NCI-H69 (cell line): ENCODE measurements at regions not wholly inside any gene's neighbourhood (a gene's known extent, or its start where the extent isn't known, plus 50 kb on each side); places are given as distances from the start of the nearest gene placed in this dataset.
A peak's percentile ranks its signal among the peaks of the same experiment; 100 is the strongest.

Source experiments
- DNase-seq: peaks from one replicate; lab custom pipeline; 2025; lab: John Stamatoyannopoulos, UW

DNA sequence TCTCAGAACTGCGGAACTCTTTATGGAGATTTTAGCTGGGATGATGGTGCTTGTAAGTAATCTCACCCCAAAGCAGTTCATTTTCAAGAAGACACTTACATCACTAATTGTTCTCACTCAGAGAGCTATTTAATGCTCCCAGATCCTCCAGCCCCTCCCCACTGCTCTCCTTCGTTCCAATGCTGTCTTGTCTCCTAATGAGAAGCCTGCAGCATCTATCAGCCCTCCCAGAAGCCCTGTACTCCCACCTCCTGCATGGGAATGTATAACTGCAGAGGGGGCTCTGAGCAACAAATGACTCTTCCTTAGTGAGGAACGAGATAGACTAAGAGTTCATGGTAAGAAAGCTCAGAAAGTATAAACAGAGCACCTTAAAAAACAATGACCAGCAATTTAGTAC is 377.4 kb upstream of the RUNX1 start:
- no peak for DNase-seq

GRCh38 chr21:35424122-35424521 is 375.0 kb upstream of the RUNX1 start:
- DNase-seq: no peak

DNA sequence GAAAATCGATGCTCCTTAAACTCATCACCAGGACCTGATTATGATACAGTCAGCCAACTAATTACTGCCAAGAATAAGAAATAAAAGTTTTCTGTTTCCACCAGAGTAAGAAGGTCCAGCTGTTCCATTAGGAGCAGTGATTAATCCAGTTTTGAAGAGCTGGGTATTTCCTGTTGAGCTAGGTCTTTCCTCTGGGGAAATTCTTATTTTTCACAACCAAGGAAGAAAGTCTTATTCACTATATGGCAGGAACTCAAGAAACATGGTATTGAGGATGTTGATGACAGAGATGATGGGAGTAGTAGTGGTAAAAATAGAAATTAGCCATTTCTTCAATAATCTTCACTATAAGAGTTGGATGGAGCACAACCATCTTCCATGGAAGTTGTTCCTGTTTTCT is 374.6 kb upstream of the RUNX1 start:
- no peak for DNase-seq

GRCh38 chr21:35422011-35422410 is 372.9 kb upstream of the RUNX1 start:
- no peak for DNase-seq

DNA sequence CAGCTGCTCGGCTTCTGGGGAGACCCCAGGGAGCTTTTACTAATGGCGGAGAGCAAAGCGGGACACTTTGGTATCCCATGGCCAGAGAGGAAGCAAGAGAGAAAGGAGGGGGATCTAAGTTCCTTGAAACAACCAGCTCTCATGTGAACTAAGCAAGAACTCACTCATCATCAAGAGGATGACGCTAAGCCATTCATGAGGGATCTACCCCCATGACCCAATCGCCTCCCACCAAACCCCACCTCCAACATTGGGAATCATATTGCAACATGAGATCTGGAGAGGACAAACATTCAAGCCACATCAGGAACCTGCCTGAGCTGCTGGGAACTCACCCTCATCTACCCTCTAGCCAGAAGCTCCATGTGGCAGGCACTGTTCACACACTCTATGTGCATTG is 372.1 kb upstream of the RUNX1 start:
- no peak for DNase-seq

GRCh38 chr21:35420656-35421055 is 371.6 kb upstream of the RUNX1 start:
- no peak for DNase-seq

DNA sequence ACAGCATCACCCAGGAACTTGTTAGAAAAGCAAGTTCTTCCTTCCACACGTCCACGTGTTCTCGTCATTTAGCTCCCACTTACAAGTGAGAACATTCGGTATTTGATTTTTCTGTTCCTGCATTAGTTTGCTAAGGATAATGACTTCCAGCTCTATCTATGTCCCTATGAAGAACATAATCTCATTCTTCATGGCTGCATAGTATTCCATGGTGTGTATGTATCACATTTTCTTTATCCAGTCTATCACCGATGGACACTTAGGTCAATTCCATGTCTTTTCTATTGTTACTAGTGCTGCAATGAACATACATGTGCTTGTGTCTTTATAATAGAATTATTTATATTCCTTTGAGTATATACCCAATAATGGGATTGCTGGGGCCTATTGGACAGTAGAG is 368.7 kb upstream of the RUNX1 start:
- DNase-seq: no peak

GRCh38 chr21:35416866-35417489 is 367.9 kb upstream of the RUNX1 start:
- no peak for DNase-seq

- no peak for DNase-seq
These were observed 365.5 kb upstream of the RUNX1 start for GRCh38 chr21:35414507-35415139.

DNA sequence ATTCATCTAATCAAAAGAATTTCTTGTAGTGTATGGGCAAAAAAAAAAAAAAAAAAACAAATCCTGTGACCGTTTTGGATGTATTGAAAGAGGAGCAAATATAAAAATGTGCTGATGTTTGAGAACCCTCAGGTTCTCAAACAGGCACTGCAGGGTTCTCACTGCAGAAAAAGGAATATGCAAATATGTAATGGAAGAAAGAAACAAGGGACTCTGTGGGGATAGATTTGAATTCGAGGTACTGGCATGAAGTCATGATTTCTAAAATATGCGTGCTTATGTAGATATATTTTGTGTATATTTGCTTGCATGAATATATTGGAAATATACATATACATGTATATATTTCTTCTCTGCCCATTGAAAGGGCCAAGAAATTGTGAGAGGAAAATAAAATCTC is 365.0 kb upstream of the RUNX1 start:
- no peak for DNase-seq

GRCh38 chr21:35412231-35412630 is 363.1 kb upstream of the RUNX1 start:
- DNase-seq: no peak

DNA sequence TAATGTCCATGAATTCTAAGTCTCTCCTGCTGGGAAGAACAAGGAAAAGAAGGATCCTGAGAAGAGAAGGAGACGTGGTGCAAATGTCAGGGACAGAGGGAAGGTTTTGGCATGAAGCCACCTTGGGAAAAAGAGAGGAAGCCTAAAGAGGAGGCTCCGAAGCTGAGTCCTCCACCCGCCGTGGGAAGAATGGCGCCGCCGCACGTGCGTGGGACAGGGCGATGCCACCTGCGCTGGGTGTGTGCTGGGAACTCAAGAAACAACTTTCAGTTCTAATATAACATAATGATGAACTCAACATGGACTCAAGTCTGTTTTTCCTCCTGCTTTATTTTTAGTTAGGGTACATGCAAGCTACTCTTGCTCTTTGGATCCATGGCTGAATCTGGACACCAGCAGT is 362.3 kb upstream of the RUNX1 start:
- no peak for DNase-seq

- DNase-seq: no peak
These were observed 361.6 kb upstream of the RUNX1 start for GRCh38 chr21:35410656-35411055.

GRCh38 chr21:35410123-35410522 is 361.0 kb upstream of the RUNX1 start:
- DNase-seq: no peak

DNA sequence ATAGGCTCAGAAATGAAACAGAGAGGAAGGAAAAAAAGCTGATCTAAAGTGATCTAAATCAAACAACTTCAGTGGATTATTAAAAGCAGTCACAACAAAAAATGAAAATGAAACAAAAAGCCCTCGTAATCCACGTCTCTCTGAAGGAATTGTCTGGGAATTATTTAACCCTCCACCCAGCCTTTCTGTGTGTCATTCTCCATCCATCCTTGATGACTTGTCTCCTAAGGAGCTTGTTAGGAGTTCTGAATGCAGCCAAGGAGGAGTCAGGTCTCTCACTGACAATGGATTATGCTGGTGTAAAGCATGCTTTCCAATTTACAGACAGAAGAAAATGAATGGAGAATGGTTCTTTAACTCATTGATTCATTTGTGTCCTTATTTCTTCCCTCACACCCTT is 359.3 kb upstream of the RUNX1 start:
- no peak for DNase-seq

DNA sequence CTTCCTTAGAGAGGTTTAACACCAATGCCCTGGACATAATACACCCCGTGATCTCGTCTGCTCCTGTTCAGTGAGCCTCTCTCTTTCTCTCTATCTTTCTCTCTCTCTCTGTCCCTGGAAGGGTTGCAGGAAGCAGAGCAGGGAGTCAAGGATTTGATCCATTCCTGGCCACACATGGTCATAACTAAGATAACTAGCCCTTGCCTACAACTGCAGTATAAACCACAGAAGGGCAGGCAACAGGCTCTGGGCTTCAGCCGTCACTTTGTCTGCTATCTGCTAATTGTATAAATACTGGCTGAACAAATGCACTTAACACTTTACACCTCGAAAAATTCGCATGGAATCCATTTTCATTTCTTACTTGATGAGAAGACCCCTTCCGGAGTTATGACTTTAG is 357.5 kb upstream of the RUNX1 start:
- no peak for DNase-seq

- DNase-seq: no peak
These were observed 356.9 kb upstream of the RUNX1 start for GRCh38 chr21:35405981-35406380.

DNA sequence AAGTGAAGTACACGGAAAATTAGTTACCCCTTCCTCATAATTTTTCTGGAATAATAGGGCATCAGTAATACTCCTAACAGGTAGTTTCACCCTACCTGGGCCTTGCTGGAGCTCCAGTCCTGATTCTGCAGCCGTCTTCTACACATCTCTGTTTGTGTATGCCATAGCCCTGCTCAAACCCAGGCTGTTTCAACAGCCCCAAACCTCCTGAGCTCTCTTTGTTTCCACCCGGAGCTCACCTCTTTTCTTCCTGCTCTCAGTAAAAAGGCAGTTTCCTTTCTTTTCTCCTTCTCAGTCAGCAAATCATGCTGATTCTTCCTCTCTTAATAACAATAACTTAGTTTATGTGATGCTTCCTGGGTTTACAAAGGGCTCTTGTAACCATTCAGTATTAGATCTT is 355.1 kb upstream of the RUNX1 start:
- DNase-seq: no peak

DNA sequence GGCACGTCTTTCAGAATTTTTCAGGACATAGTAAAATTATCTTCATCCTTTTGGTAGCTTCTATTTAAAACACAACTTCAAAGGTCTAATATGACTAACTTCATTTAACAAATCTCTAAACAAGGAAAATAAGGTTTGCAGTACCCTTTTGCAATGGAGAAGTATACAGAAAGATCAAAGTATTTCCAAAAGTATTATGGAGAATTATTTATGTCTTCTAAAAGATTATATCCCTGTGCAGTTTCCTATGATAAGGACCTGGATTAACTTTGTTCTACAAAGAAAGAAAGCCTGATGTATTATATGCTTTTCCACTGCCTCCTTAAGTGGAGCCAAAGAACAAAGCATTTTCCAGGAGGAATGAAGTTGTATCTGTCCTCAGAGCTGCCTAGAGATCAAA is 353.0 kb upstream of the RUNX1 start:
- no peak for DNase-seq

- DNase-seq: no peak
These were observed 352.4 kb upstream of the RUNX1 start for GRCh38 chr21:35401476-35401875.

DNA sequence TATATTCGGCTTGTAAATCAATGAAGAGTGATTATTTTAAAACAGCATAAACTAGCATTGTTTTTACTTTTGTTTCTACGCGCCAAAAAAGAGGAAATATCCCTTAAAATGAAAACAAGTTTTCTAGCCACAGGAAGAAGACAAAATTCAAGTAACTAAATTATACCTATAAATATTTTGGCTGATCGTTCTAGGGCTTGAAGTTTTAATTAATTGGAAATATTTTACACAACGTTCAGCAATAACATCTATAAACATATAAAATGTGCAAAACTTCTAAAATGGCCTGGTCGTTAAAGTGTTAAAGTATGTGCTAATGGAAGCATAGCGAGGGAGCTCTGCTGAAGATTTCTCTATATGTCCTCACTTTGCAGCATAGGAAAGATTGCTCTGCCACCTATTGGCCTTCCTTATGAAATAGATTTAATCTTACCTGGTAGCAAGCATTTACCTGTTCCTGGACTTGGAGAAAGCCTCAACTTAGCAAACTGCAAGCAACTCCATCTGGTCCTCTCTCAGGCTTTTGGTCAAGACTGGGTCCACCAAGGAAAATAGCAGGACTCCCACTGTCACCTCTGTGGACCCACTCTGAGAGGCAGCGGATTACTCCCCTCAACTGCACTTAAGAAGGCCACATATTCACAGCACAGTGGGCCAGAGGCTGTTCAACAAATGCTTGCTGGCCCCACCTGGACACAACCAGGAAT is 351.3 kb upstream of the RUNX1 start:
- peak; percentile 64 for DNase-seq

- DNase-seq: no peak
These were observed 350.6 kb upstream of the RUNX1 start for GRCh38 chr21:35399706-35400105.

DNA sequence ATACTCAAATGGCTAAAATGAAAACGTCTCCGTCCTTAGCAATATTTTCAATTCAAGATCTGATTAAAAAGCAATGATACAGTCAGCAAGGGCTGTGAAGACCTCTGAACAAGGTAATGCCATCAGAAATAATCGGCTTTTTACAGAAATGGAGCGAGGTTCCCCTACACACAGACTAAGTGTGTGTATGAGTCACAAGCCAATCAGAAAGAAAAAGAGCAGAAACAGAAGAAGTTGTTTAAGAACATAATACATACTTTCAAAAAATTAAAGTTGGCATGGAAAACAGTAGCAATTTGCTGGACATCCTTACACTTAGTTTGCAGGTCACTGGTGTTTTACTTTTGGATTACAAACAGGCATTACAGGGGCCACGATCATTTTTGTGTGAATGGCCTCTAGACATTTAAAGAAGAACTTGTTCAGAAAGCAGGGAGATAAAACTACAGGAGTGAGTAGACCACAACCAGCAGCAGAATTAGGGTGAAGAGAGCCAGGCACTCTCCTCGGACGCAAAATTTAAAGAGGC is 350.0 kb upstream of the RUNX1 start:
- DNase-seq: no peak
